ENCODE measurements at regions not wholly inside any gene's neighbourhood (a gene's known extent, or its start where the extent isn't known, plus 50 kb on each side); places are given as distances from the start of the nearest gene placed in this dataset.

GRCh38 chr10:78405231-78405630, 371.6 kb downstream of the RPS24 start:
- DNase-seq (ENCODE audit: low read depth in 1 of 2, low spot score in 1 of 2), result no peak
- H3K9me3 ChIP-seq (ENCODE audit: low read depth), result no peaks in the 10 kb centered on the region
- no peaks in the 10 kb centered on the region for H3K27me3 ChIP-seq
- no peak overlapping the region for H3K27ac ChIP-seq
- no peak for TF ChIP-seq CTCF (IDR thresholded peaks at IDR 0.05; ENCODE audit: low read depth, low read length)
- H3K4me1 ChIP-seq (ENCODE audit: low read depth), result peaks cover 33% of the 10 kb centered on the region
- H3K36me3 ChIP-seq, result no peaks in the 10 kb centered on the region
- H3K4me3 ChIP-seq, result no peak overlapping the region

GRCh38 chr10:78405736-78406135, 372.1 kb downstream of the RPS24 start:
- no peaks in the 10 kb centered on the region for H3K36me3 ChIP-seq
- no peak for TF ChIP-seq CTCF (IDR thresholded peaks at IDR 0.05; ENCODE audit: low read depth, low read length)
- H3K4me3 ChIP-seq, result no peak overlapping the region
- H3K4me1 ChIP-seq (ENCODE audit: low read depth), result peaks cover 33% of the 10 kb centered on the region
- no peak overlapping the region for H3K27ac ChIP-seq
- no peaks in the 10 kb centered on the region for H3K27me3 ChIP-seq
- H3K9me3 ChIP-seq (ENCODE audit: low read depth), result no peaks in the 10 kb centered on the region
- DNase-seq (ENCODE audit: low read depth in 1 of 2, low spot score in 1 of 2), result no peak

- TF ChIP-seq CTCF (IDR thresholded peaks at IDR 0.05; ENCODE audit: low read depth, low read length), result no peak
- H3K27ac ChIP-seq, result no peak overlapping the region
- H3K9me3 ChIP-seq (ENCODE audit: low read depth), result no peaks in the 10 kb centered on the region
- no peaks in the 10 kb centered on the region for H3K36me3 ChIP-seq
- peaks cover 28% of the 10 kb centered on the region for H3K4me1 ChIP-seq (ENCODE audit: low read depth)
- DNase-seq (ENCODE audit: low read depth in 1 of 2, low spot score in 1 of 2), result no peak
- peak overlapping the region; percentile 60 for H3K4me3 ChIP-seq
- H3K27me3 ChIP-seq, result no peaks in the 10 kb centered on the region
These were observed 373.0 kb downstream of the RPS24 start for GRCh38 chr10:78406648-78407008.

GRCh38 chr10:78407009-78407711, 373.5 kb downstream of the RPS24 start:
- DNase-seq (ENCODE audit: low read depth in 1 of 2, low spot score in 1 of 2), result peak; percentile 92 to 97
- no peak for TF ChIP-seq CTCF (IDR thresholded peaks at IDR 0.05; ENCODE audit: low read depth, low read length)
- Histone ChIP-seq H3K36me3 (no peaks in the 10 kb centered on the region), H3K9me3 (ENCODE audit: low read depth) (no peaks in the 10 kb centered on the region), H3K27ac (peak overlapping the region; percentile 97), H3K4me1 (ENCODE audit: low read depth) (peaks cover 24% of the 10 kb centered on the region), H3K4me3 (peak overlapping the region; percentile 60), H3K27me3 (no peaks in the 10 kb centered on the region)

- DNase-seq (ENCODE audit: low read depth in 1 of 2, low spot score in 1 of 2), result no peak
- Histone ChIP-seq H3K27ac (peak overlapping the region; percentile 97), H3K9me3 (ENCODE audit: low read depth) (no peaks in the 10 kb centered on the region), H3K4me3 (no peak overlapping the region), H3K4me1 (ENCODE audit: low read depth) (peaks cover 18% of the 10 kb centered on the region), H3K27me3 (no peaks in the 10 kb centered on the region), H3K36me3 (no peaks in the 10 kb centered on the region)
- no peak for TF ChIP-seq CTCF (IDR thresholded peaks at IDR 0.05; ENCODE audit: low read depth, low read length)
These were observed 374.3 kb downstream of the RPS24 start for GRCh38 chr10:78407966-78408365.

All from cardiac muscle cell (in vitro differentiated cells and primary cell).